T1000 (cell line): ENCODE measurements at regions not wholly inside any gene's neighbourhood (a gene's known extent, or its start where the extent isn't known, plus 50 kb on each side); places are given as distances from the start of the nearest gene placed in this dataset.
A peak's percentile ranks its signal among the peaks of the same experiment; 100 is the strongest.

Source experiments
- DNase-seq: peaks from one replicate; lab custom pipeline; 2025; ENCODE audit warnings: mixed read lengths; lab: John Stamatoyannopoulos, UW

GRCh38 chr1:234698686-234699085 lies 88.7 kb upstream of the IRF2BP2 start:
- DNase-seq: no peak

- no peak for DNase-seq
These were observed 87.8 kb upstream of the IRF2BP2 start for GRCh38 chr1:234697741-234698140.

GRCh38 chr1:234697015-234697414 lies 87.0 kb upstream of the IRF2BP2 start:
- no peak for DNase-seq

- DNase-seq: no peak
These were observed 86.2 kb upstream of the IRF2BP2 start for GRCh38 chr1:234696148-234696576.

- DNase-seq: no peak
These were observed 84.7 kb upstream of the IRF2BP2 start for GRCh38 chr1:234694661-234695060.

- no peak for DNase-seq
These were observed 83.1 kb upstream of the IRF2BP2 start for GRCh38 chr1:234692966-234693580.

- no peak for DNase-seq
These were observed 81.6 kb upstream of the IRF2BP2 start for GRCh38 chr1:234691567-234691966.

GRCh38 chr1:234690872-234691271 lies 80.9 kb upstream of the IRF2BP2 start:
- no peak for DNase-seq

GRCh38 chr1:234689236-234689635 lies 79.3 kb upstream of the IRF2BP2 start:
- DNase-seq: no peak

GRCh38 chr1:234687011-234687410 lies 77.0 kb upstream of the IRF2BP2 start:
- no peak for DNase-seq

GRCh38 chr1:234686035-234686434 lies 76.1 kb upstream of the IRF2BP2 start:
- DNase-seq: no peak

- no peak for DNase-seq
These were observed 74.9 kb upstream of the IRF2BP2 start for GRCh38 chr1:234684856-234685255.

- DNase-seq: peak; percentile 8
These were observed 74.1 kb upstream of the IRF2BP2 start for GRCh38 chr1:234683861-234684632.

- DNase-seq: no peak
These were observed 73.3 kb upstream of the IRF2BP2 start for GRCh38 chr1:234683127-234683860.

GRCh38 chr1:234681990-234682389 lies 72.0 kb upstream of the IRF2BP2 start:
- DNase-seq: no peak

- no peak for DNase-seq
These were observed 71.1 kb upstream of the IRF2BP2 start for GRCh38 chr1:234681065-234681464.

GRCh38 chr1:234680331-234680904 lies 70.4 kb upstream of the IRF2BP2 start:
- no peak for DNase-seq

- DNase-seq: no peak
These were observed 66.2 kb upstream of the IRF2BP2 start for GRCh38 chr1:234676103-234676594.

- DNase-seq: no peak
These were observed 65.6 kb upstream of the IRF2BP2 start for GRCh38 chr1:234675572-234675971.

- no peak for DNase-seq
These were observed 65.0 kb upstream of the IRF2BP2 start for GRCh38 chr1:234675006-234675405.

- no peak for DNase-seq
These were observed 64.3 kb upstream of the IRF2BP2 start for GRCh38 chr1:234674218-234674815.
